ENCODE measurements at regions not wholly inside any gene's neighbourhood (a gene's known extent, or its start where the extent isn't known, plus 50 kb on each side); places are given as distances from the start of the nearest gene placed in this dataset.

DNA sequence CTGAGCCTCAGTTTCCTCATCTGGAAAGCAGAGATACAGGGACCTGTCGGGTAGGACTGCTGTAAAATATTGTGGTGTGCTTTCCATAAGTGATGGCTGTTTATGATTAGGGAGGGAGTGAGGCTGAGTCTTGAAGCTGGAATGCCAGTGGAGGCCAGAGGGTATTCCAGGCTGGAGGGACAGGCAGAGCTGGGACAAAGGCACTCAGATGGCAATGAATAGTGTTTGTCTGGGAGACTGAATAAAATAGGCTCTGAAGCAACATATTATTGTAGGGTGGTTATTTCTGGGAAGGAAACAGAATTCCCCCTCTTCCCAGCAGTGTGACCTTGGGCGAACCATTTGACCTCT, 120.7 kb downstream of the INHBB start (continued):
- TF ChIP-seq TBL1XR1 (IDR thresholded peaks at IDR 0.05; ENCODE audit: borderline replicate concordance, low read length, partially characterized antibody): no peak
- no peak for TF ChIP-seq ZNF841 (CRISPR knock-in tag; IDR thresholded peaks at IDR 0.05; ENCODE audit: borderline replicate concordance)
- TF ChIP-seq, protein P1, sequence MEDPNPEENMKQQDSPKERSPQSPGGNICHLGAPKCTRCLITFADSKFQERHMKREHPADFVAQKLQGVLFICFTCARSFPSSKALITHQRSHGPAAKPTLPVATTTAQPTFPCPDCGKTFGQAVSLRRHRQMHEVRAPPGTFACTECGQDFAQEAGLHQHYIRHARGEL (CRISPR knock-in tag; IDR thresholded peaks at IDR 0.05): 0 out of 2 replicates have a peak, but pooled peaks have one; percentile 40
- no peak for TF ChIP-seq ZNF446 (CRISPR knock-in tag; IDR thresholded peaks at IDR 0.05)
- TF ChIP-seq, protein P2, sequence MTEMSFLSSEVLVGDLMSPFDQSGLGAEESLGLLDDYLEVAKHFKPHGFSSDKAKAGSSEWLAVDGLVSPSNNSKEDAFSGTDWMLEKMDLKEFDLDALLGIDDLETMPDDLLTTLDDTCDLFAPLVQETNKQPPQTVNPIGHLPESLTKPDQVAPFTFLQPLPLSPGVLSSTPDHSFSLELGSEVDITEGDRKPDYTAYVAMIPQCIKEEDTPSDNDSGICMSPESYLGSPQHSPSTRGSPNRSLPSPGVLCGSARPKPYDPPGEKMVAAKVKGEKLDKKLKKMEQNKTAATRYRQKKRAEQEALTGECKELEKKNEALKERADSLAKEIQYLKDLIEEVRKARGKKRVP (CRISPR knock-in tag; IDR thresholded peaks at IDR 0.05): no peak
- TF ChIP-seq ZNF879 (CRISPR knock-in tag; IDR thresholded peaks at IDR 0.05): no peak
- no peak for TF ChIP-seq ZFX (CRISPR knock-in tag; IDR thresholded peaks at IDR 0.05; ENCODE audit: low read depth)
- no peak for TF ChIP-seq KLF9 (CRISPR knock-in tag; IDR thresholded peaks at IDR 0.05; ENCODE audit: low read depth)
- TF ChIP-seq, protein P3, sequence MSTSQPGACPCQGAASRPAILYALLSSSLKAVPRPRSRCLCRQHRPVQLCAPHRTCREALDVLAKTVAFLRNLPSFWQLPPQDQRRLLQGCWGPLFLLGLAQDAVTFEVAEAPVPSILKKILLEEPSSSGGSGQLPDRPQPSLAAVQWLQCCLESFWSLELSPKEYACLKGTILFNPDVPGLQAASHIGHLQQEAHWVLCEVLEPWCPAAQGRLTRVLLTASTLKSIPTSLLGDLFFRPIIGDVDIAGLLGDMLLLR (CRISPR knock-in tag; IDR thresholded peaks at IDR 0.05): 0 out of 2 replicates have a peak, but pooled peaks have one; percentile 77
- no peak for TF ChIP-seq SMARCE1 (IDR thresholded peaks at IDR 0.05; ENCODE audit: borderline replicate concordance)
- TF ChIP-seq, protein P4, sequence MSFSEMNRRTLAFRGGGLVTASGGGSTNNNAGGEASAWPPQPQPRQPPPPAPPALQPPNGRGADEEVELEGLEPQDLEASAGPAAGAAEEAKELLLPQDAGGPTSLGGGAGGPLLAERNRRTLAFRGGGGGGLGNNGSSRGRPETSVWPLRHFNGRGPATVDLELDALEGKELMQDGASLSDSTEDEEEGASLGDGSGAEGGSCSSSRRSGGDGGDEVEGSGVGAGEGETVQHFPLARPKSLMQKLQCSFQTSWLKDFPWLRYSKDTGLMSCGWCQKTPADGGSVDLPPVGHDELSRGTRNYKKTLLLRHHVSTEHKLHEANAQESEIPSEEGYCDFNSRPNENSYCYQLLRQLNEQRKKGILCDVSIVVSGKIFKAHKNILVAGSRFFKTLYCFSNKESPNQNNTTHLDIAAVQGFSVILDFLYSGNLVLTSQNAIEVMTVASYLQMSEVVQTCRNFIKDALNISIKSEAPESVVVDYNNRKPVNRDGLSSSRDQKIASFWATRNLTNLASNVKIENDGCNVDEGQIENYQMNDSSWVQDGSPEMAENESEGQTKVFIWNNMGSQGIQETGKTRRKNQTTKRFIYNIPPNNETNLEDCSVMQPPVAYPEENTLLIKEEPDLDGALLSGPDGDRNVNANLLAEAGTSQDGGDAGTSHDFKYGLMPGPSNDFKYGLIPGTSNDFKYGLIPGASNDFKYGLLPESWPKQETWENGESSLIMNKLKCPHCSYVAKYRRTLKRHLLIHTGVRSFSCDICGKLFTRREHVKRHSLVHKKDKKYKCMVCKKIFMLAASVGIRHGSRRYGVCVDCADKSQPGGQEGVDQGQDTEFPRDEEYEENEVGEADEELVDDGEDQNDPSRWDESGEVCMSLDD (CRISPR knock-in tag; IDR thresholded peaks at IDR 0.05; ENCODE audit: borderline replicate concordance): no peak
- no peak for TF ChIP-seq FOXA3 (CRISPR knock-in tag; IDR thresholded peaks at IDR 0.05)
- TF ChIP-seq HDAC6 (IDR thresholded peaks at IDR 0.05; ENCODE audit: low read depth, low read length): no peak
- no peak for TF ChIP-seq ZNF251 (CRISPR knock-in tag; IDR thresholded peaks at IDR 0.05)
- no peak for TF ChIP-seq MBD4 (IDR thresholded peaks at IDR 0.05; ENCODE audit: borderline replicate concordance, low read length)
- TF ChIP-seq ZIK1 (CRISPR knock-in tag; IDR thresholded peaks at IDR 0.05; ENCODE audit: borderline replicate concordance, low read depth): no peak
- TF ChIP-seq, protein P5, sequence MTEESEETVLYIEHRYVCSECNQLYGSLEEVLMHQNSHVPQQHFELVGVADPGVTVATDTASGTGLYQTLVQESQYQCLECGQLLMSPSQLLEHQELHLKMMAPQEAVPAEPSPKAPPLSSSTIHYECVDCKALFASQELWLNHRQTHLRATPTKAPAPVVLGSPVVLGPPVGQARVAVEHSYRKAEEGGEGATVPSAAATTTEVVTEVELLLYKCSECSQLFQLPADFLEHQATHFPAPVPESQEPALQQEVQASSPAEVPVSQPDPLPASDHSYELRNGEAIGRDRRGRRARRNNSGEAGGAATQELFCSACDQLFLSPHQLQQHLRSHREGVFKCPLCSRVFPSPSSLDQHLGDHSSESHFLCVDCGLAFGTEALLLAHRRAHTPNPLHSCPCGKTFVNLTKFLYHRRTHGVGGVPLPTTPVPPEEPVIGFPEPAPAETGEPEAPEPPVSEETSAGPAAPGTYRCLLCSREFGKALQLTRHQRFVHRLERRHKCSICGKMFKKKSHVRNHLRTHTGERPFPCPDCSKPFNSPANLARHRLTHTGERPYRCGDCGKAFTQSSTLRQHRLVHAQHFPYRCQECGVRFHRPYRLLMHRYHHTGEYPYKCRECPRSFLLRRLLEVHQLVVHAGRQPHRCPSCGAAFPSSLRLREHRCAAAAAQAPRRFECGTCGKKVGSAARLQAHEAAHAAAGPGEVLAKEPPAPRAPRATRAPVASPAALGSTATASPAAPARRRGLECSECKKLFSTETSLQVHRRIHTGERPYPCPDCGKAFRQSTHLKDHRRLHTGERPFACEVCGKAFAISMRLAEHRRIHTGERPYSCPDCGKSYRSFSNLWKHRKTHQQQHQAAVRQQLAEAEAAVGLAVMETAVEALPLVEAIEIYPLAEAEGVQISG (CRISPR knock-in tag; IDR thresholded peaks at IDR 0.05): no peak
- 0 out of 2 replicates have a peak, but pooled peaks have one; percentile 72 for TF ChIP-seq ZNF333 (CRISPR knock-in tag; IDR thresholded peaks at IDR 0.05; ENCODE audit: borderline replicate concordance)
- TF ChIP-seq ERF (CRISPR knock-in tag; IDR thresholded peaks at IDR 0.05): no peak
- no peak for TF ChIP-seq ZSCAN31 (CRISPR knock-in tag; IDR thresholded peaks at IDR 0.05; ENCODE audit: low read depth)
- TF ChIP-seq AGO1 (IDR thresholded peaks at IDR 0.05; ENCODE audit: low read depth, low read length, poor library complexity, severe bottlenecking): no peak
- TF ChIP-seq, protein P6, sequence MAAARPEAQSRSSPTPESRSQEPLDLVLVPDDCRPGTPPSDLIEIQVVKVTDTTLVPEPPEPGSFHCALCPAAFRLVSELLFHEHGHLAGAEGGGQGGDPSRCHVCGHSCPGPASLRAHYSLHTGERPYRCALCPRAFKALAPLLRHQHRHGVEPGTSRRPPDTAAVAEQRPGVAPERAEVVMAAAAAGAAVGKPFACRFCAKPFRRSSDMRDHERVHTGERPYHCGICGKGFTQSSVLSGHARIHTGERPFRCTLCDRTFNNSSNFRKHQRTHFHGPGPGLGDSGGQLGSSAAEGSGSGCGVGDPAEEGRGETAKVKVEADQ (CRISPR knock-in tag; IDR thresholded peaks at IDR 0.05; ENCODE audit: borderline replicate concordance): no peak
- 0 out of 2 replicates have a peak, but pooled peaks have one; percentile 16 for TF ChIP-seq SETDB1 (CRISPR knock-in tag; IDR thresholded peaks at IDR 0.05; ENCODE audit: borderline replicate concordance)
- no peak for TF ChIP-seq CHCHD3 (CRISPR knock-in tag; IDR thresholded peaks at IDR 0.05)
